SK-N-SH treated with all-trans-retinoic acid at 6 μM for 48 hours (cell line): ENCODE measurements at regions not wholly inside any gene's neighbourhood (a gene's known extent, or its start where the extent isn't known, plus 50 kb on each side); places are given as distances from the start of the nearest gene placed in this dataset.

Source experiments
- ATAC-seq: fragments of 200-7000 bp; cut with Tn5 transposase; 3 replicates; pipeline ENCODE4 v1.9.1; 2020; ENCODE audit warnings: mild to moderate bottlenecking, moderate library complexity
- ARNTL ChIP-seq: fragments of 450-650 bp; formaldehyde crosslinking; IDR thresholded peaks from 2 replicates; pipeline ENCODE4 v1.5.0; 2020; ENCODE audit warnings: low read depth, mild to moderate bottlenecking, moderate library complexity, borderline replicate concordance
- BACH2 ChIP-seq: fragments of 250-450 bp; sonication (Bioruptor Pico); IDR thresholded peaks from 2 replicates; pipeline ENCODE4 v1.9.0; 2021; ENCODE audit warnings: mild to moderate bottlenecking, borderline replicate concordance
- CREB5 ChIP-seq: fragments of 250-450 bp; sonication (Bioruptor Pico); IDR thresholded peaks from 2 replicates; pipeline ENCODE4 v1.5.1; 2020; ENCODE audit warnings: low read depth, mild to moderate bottlenecking, moderate library complexity
- CSDC2 ChIP-seq: fragments of 250-450 bp; sonication (Bioruptor Pico); IDR thresholded peaks from 2 replicates; pipeline ENCODE4 v1.5.0; 2020; ENCODE audit warnings: mild to moderate bottlenecking, moderate library complexity
- CSRNP3 ChIP-seq: fragments of 250-450 bp; sonication (Bioruptor Pico); IDR thresholded peaks from 2 replicates; pipeline ENCODE4 v1.5.1; 2021; ENCODE audit warnings: mild to moderate bottlenecking, moderate library complexity
- ESRRG ChIP-seq: fragments of 250-450 bp; sonication (Bioruptor Pico); IDR thresholded peaks from 2 replicates; pipeline ENCODE4 v1.6.1; 2021; ENCODE audit warnings: mild to moderate bottlenecking
- GLIS3 ChIP-seq: fragments of 250-450 bp; sonication (Bioruptor Pico); IDR thresholded peaks from 2 replicates; pipeline ENCODE4 v1.5.0; 2020; ENCODE audit warnings: mild to moderate bottlenecking, moderate library complexity
- ISL1 ChIP-seq: fragments of 250-450 bp; sonication (Bioruptor Pico); IDR thresholded peaks from 2 replicates; pipeline ENCODE4 v2.1.2; 2022; ENCODE audit warnings: mild to moderate bottlenecking, moderate library complexity
- OSR1 ChIP-seq: fragments of 250-450 bp; sonication (Bioruptor Pico); IDR thresholded peaks from 2 replicates; pipeline ENCODE4 v1.8.0; 2022; ENCODE audit warnings: moderate library complexity, mild to moderate bottlenecking, inconsistent platforms
- PATZ1 ChIP-seq: fragments of 250-450 bp; sonication (Bioruptor Pico); IDR thresholded peaks from 2 replicates; pipeline ENCODE4 v1.8.0; 2020; ENCODE audit warnings: mild to moderate bottlenecking, moderate library complexity, borderline replicate concordance
- POU6F1 ChIP-seq: fragments of 250-450 bp; sonication (Bioruptor Pico); IDR thresholded peaks from 2 replicates; pipeline ENCODE4 v1.8.0; 2021; ENCODE audit warnings: low read depth, mild to moderate bottlenecking, moderate library complexity, borderline replicate concordance
- PPARA ChIP-seq: fragments of 250-450 bp; sonication (Bioruptor Pico); IDR thresholded peaks from 2 replicates; pipeline ENCODE4 v1.5.0; 2020; ENCODE audit warnings: mild to moderate bottlenecking, borderline replicate concordance
- RARB ChIP-seq: fragments of 250-450 bp; sonication (Bioruptor Pico); IDR thresholded peaks from 2 replicates; pipeline ENCODE4 v1.8.0; 2021; ENCODE audit warnings: mild to moderate bottlenecking, moderate library complexity
- SNAI2 ChIP-seq: fragments of 250-450 bp; sonication (Bioruptor Pico); IDR thresholded peaks from 2 replicates; pipeline ENCODE4 v1.5.0; 2020; ENCODE audit warnings: mild to moderate bottlenecking, moderate library complexity
- TCF4 ChIP-seq: fragments of 250-450 bp; sonication (Bioruptor Pico); IDR thresholded peaks from 2 replicates; pipeline ENCODE4 v1.8.0; 2021; ENCODE audit warnings: mild to moderate bottlenecking, moderate library complexity, borderline replicate concordance
- TOX ChIP-seq: fragments of 250-450 bp; sonication (Bioruptor Pico); IDR thresholded peaks from 2 replicates; pipeline ENCODE4 v1.8.0; 2021; ENCODE audit warnings: mild to moderate bottlenecking, moderate library complexity, borderline replicate concordance
- TSHZ2 ChIP-seq: fragments of 250-450 bp; sonication (Bioruptor Pico); IDR thresholded peaks from 2 replicates; pipeline ENCODE4 v1.5.0; 2020; ENCODE audit warnings: mild to moderate bottlenecking, moderate library complexity
- ZC3H10 ChIP-seq: fragments of 250-450 bp; sonication (Bioruptor Pico); IDR thresholded peaks from 2 replicates; pipeline ENCODE4 v1.5.1; 2021; ENCODE audit warnings: mild to moderate bottlenecking, moderate library complexity
- ZFP30 ChIP-seq: fragments of 450-650 bp; formaldehyde crosslinking; IDR thresholded peaks from 2 replicates; pipeline ENCODE4 v1.5.0; 2022; ENCODE audit warnings: mild to moderate bottlenecking, moderate library complexity
- ZNF565 ChIP-seq: fragments of 450-650 bp; formaldehyde crosslinking; conservative IDR thresholded peaks from 2 replicates; pipeline ENCODE4 v1.5.0; 2020; ENCODE audit warnings: low read depth, mild to moderate bottlenecking, moderate library complexity
- ZNF70 ChIP-seq: fragments of 450-650 bp; formaldehyde crosslinking; IDR thresholded peaks from 2 replicates; pipeline ENCODE4 v1.5.0; 2020; ENCODE audit warnings: mild to moderate bottlenecking, moderate library complexity
- ZNF8 ChIP-seq: fragments of 450-650 bp; formaldehyde crosslinking; IDR thresholded peaks from 2 replicates; pipeline ENCODE4 v1.5.0; 2020; ENCODE audit warnings: mild to moderate bottlenecking, moderate library complexity

GRCh38 chr21:16377857-16378256 is 648.1 kb downstream of the USP25 start:
- TF ChIP-seq CSDC2 = no peak
- TF ChIP-seq ZNF8 (CRISPR knock-in tag) = no peak
- TF ChIP-seq OSR1 (CRISPR knock-in tag) = no peak

GRCh38 chr21:16378525-16378924 is 648.7 kb downstream of the USP25 start:
- no peak for ATAC-seq
- TF ChIP-seq ISL1 (CRISPR knock-in tag) (no peak), ZNF565 (no peak), TCF4 (CRISPR knock-in tag) (no peak), CREB5 (CRISPR knock-in tag) (no peak), TSHZ2 (no peak), ZNF70 (CRISPR knock-in tag) (no peak), OSR1 (CRISPR knock-in tag) (no peak), GLIS3 (CRISPR knock-in tag) (no peak), ESRRG (CRISPR knock-in tag) (no peak), ARNTL (CRISPR knock-in tag) (no peak), CSDC2 (no peak), POU6F1 (CRISPR knock-in tag) (no peak), RARB (CRISPR knock-in tag) (no peak), TOX (CRISPR knock-in tag) (no peak), ZC3H10 (CRISPR knock-in tag) (no peak), PPARA (CRISPR knock-in tag) (no peak), BACH2 (CRISPR knock-in tag) (no peak)

More at GRCh38 chr21:16377857-16378256, 648.1 kb downstream of the USP25 start:
- no peak for ATAC-seq

DNA sequence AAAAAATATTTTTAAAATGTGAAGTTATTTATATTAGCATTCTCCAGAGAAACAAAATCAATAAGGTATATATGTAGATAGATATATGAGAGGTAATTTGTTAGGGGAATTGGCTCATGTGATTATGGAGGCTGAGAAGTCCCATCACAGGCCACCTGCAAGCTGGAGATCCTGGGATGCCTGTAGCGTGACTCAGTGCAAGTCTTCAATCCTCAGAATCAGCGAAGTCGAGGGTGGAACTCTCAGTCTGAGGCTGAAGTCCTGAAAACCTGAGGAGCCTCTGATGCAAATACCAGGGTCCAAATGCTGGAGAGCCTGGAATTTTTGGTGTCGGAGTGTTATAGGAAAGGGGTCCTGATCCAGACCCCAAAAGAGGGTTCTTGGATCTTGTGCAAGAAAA is 658.5 kb downstream of the USP25 start:
- TF ChIP-seq GLIS3 (CRISPR knock-in tag) (no peak), PPARA (CRISPR knock-in tag) (no peak), SNAI2 (CRISPR knock-in tag) (no peak), ISL1 (CRISPR knock-in tag) (no peak), ZFP30 (CRISPR knock-in tag) (no peak)
- ATAC-seq = no peak

GRCh38 chr21:16388911-16389560 is 659.3 kb downstream of the USP25 start:
- ATAC-seq = no peak
- TF ChIP-seq SNAI2 (CRISPR knock-in tag) (no peak), CSRNP3 (CRISPR knock-in tag) (no peak), TOX (CRISPR knock-in tag) (no peak), PATZ1 (CRISPR knock-in tag) (no peak), ARNTL (CRISPR knock-in tag) (no peak), ZFP30 (CRISPR knock-in tag) (no peak)
